BJ (cell line): ENCODE measurements at regions not wholly inside any gene's neighbourhood (a gene's known extent, or its start where the extent isn't known, plus 50 kb on each side); places are given as distances from the start of the nearest gene placed in this dataset.
A peak's percentile ranks its signal among the peaks of the same experiment; 100 is the strongest.

ENCODE experiments used
- CTCF ChIA-PET: fragments of 350-600 bp; formaldehyde crosslinking; extraction: SDS; loops from one replicate; lab custom pipeline; 2021; ENCODE audit warnings: antibody characterized with exemption, inconsistent platforms; lab: Yijun Ruan, JAX
- POLR2A ChIA-PET: fragments of 300-600 bp; sonication (Branson Sonifier 250); formaldehyde crosslinking; extraction: SDS; loops from one replicate; lab custom pipeline; 2021; ENCODE audit warnings: antibody characterized with exemption; lab: Charles Lee
- DNase-seq: peaks from one replicate; pipeline ENCODE4 v3.0.0-alpha.2; 2011; ENCODE audit warnings: low read depth
- H3K27me3 ChIP-seq: 2 replicates; pipeline ENCODE4 v1.6.0; 2011; ENCODE audit warnings: low read length; ENCODE audit not compliant: control insufficient read depth, insufficient read depth
- H3K36me3 ChIP-seq: 2 replicates; pipeline ENCODE4 v1.5.1; 2011; ENCODE audit warnings: low read length; ENCODE audit not compliant: control insufficient read depth, insufficient read depth
- H3K4me3 ChIP-seq: 2 replicates; pipeline ENCODE4 v1.5.1; 2011; ENCODE audit warnings: low read depth, mild to moderate bottlenecking, control low read depth, low read length
- TF ChIP-seq, protein P1 (sequence below): IDR thresholded peaks from 2 replicates; pipeline ENCODE4 v1.5.1; 2011; ENCODE audit warnings: low read depth, mild to moderate bottlenecking, control low read depth, inconsistent platforms, low read length, moderate library complexity; ENCODE audit not compliant: insufficient read depth

DNA sequence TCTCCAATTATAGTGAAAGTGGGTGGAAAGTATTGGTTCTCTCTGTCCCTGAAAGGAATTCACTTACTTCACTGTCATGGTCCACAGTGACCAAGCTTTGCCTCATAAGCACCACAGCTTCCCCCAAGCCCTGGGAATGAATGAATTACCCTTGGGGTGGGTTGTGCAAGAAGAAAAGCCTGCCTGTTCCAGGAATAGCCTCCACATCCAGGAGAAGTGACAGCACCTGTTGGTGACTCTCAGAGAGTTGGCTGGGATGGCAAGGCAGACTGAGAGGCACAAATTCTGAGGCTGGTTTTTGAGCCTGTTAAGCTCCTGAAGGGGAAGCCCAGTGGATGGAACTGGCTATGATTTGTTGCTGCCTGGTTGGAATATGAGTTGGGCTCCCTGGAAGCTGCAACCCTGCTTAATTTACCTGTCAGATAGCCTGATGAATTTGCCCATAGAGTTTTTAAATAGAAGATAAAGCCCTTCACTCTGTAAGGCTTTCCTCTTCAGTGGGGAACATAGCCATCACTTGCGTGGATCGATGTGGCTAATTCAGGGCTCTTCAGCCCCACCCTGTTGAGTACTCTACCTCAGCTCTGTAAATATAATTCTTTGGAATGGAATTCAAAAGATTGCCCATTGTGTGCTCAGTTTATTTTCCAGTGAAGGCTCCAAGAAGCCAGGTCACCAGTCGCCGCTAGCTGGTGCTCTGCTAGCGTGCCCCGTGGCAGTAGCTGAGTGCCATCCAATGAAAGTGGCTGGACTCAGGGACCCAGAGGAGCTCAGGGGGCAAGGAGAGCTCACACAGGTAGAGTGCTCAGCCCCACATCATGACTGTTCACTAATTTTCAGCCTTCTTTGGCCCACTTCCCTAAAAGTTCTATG lies 479.3 kb downstream of the IRS1 start:
- TF ChIP-seq, protein P1, sequence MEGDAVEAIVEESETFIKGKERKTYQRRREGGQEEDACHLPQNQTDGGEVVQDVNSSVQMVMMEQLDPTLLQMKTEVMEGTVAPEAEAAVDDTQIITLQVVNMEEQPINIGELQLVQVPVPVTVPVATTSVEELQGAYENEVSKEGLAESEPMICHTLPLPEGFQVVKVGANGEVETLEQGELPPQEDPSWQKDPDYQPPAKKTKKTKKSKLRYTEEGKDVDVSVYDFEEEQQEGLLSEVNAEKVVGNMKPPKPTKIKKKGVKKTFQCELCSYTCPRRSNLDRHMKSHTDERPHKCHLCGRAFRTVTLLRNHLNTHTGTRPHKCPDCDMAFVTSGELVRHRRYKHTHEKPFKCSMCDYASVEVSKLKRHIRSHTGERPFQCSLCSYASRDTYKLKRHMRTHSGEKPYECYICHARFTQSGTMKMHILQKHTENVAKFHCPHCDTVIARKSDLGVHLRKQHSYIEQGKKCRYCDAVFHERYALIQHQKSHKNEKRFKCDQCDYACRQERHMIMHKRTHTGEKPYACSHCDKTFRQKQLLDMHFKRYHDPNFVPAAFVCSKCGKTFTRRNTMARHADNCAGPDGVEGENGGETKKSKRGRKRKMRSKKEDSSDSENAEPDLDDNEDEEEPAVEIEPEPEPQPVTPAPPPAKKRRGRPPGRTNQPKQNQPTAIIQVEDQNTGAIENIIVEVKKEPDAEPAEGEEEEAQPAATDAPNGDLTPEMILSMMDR: no peak
- H3K36me3 ChIP-seq: no peaks in the 10 kb centered on the region
- H3K4me3 ChIP-seq: no peak overlapping the region
- no peaks in the 10 kb centered on the region for H3K27me3 ChIP-seq
- CTCF ChIA-PET: no interaction called here
- POLR2A ChIA-PET: no interaction called here
- DNase-seq: no peak

DNA sequence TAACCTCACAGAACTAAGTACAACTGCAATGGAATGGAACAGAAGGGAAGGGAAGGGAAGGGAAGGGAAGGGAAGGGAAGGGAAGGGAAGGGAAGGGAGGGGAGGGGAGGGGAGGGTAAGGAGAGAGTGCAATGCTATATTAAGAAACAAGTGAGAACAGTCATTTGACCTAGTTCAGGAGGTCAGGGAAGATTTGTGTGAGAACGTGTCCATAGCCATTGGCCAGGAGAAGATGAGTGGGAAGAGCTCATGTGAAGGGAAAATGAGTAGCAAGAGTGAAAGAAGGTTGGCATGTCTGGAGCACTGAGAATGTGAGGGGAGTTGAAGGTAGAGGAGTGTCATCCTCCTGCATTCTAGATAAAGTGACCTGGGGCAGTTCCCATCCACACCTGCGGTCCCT lies 481.6 kb downstream of the IRS1 start:
- TF ChIP-seq, protein P1: no peak
- Histone ChIP-seq H3K36me3 (no peaks in the 10 kb centered on the region), H3K27me3 (no peaks in the 10 kb centered on the region), H3K4me3 (no peak overlapping the region)
- DNase-seq: no peak
- ChIA-PET CTCF (no interaction called here), POLR2A (no interaction called here)

DNA sequence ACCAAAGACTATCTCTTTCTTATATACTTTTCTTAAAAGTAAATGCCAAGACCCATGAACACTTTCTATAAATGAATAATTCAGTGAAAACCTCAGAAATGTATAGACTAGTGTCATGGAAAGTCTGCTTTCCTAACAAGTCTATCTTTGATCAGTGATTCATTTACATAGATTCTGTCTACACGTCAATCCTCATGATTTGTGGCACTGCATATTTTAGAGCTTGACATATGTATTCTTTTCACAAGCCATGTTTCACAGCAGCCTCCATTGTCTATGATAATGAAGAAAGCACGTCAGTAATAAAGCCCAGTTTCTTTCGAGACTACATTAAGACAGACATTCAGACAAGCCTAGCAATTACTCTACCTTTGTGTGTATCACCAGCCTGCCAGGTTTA lies 486.6 kb downstream of the IRS1 start:
- ChIA-PET CTCF (no interaction called here), POLR2A (no interaction called here)
- TF ChIP-seq, protein P1: no peak
- Histone ChIP-seq H3K36me3 (no peaks in the 10 kb centered on the region), H3K27me3 (no peaks in the 10 kb centered on the region), H3K4me3 (no peak overlapping the region)
- DNase-seq: no peak

DNA sequence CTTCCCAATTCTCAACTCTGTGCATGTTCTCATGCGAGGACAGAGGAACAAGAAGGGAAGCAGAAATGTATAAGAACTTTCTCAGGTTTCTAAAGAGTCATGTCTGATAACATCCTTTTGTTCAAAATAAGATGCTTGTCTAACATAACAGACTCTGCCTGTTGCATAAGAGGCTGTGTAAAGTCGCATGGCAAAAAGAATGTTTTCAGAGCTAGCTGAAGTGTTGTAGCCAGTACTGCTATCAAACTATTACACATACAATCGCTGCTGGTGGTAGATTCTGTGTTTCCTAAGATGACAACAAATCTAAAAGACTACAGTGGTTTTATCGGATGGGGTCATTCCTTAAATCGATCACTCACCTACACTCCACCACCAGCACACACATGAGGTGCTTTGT lies 487.5 kb downstream of the IRS1 start:
- no peak overlapping the region for H3K4me3 ChIP-seq
- no peaks in the 10 kb centered on the region for H3K27me3 ChIP-seq
- POLR2A ChIA-PET: no interaction called here
- CTCF ChIA-PET: no interaction called here
- TF ChIP-seq, protein P1: no peak
- no peak for DNase-seq
- H3K36me3 ChIP-seq: no peaks in the 10 kb centered on the region

DNA sequence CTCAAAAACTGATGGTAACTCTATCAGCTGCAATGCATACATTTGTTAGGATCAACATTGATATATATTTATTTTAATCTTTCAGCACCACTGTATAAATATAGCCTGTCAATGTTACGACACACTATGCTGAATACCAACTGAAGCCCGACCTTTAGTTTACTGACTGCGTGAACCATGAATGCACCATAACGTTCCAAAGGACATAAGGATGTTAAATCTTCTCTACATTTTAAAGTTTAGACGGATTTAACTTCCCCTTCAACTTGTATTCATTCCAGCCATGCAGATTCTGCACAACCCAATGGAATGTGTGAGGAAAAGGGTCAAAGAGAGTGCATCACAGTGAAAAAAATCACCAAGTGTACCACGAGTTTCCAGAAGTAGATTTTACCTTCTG lies 489.5 kb downstream of the IRS1 start:
- Histone ChIP-seq H3K27me3 (no peaks in the 10 kb centered on the region), H3K4me3 (no peak overlapping the region), H3K36me3 (no peaks in the 10 kb centered on the region)
- CTCF ChIA-PET: no interaction called here
- TF ChIP-seq, protein P1: no peak
- DNase-seq: peak; percentile 29
- POLR2A ChIA-PET: no interaction called here
